Effector memory CD8-positive, alpha-beta T cell (primary cell): ENCODE measurements at regions not wholly inside any gene's neighbourhood (a gene's known extent, or its start where the extent isn't known, plus 50 kb on each side); places are given as distances from the start of the nearest gene placed in this dataset.

Experiments
- ATAC-seq: fragments of 150-1000 bp; cut with Tn5 transposase; replicated peaks from 2 replicates; pipeline ENCODE4 v1.10.0; 2021; ENCODE audit warnings: mild to moderate bottlenecking, moderate library complexity
- DNase-seq, 3 experiments: peaks; one replicate each; pipeline ENCODE4 v3.0.0; 2021
- H3K27ac Mint-ChIP-seq, 2 donors: one replicate each; pipeline ENCODE4 v1.8.0; 2022; ENCODE audit warnings: mild to moderate bottlenecking in 2 of 2, mixed read lengths in 2 of 2, moderate library complexity in 2 of 2
- H3K27me3 Mint-ChIP-seq, 2 donors: one replicate each; pipeline ENCODE4 v1.8.0; 2022; ENCODE audit warnings: mixed read lengths in 2 of 2
- H3K36me3 Mint-ChIP-seq: one replicate; pipeline ENCODE4 v1.8.0; 2022; ENCODE audit warnings: mild to moderate bottlenecking, moderate library complexity, mixed read lengths; ENCODE audit not compliant: insufficient read depth
- H3K4me1 Mint-ChIP-seq, 2 donors: one replicate each; pipeline ENCODE4 v1.8.0; 2022; ENCODE audit warnings: low read depth in 2 of 2, mixed read lengths in 2 of 2
- H3K4me3 Mint-ChIP-seq, 2 donors: one replicate each; pipeline ENCODE4 v1.8.0; 2022; ENCODE audit warnings: mild to moderate bottlenecking in 2 of 2, mixed read lengths in 2 of 2, moderate library complexity in 2 of 2
- H3K9me3 Mint-ChIP-seq, 2 donors: one replicate each; pipeline ENCODE4 v1.8.0; 2022; ENCODE audit warnings: mixed read lengths in 2 of 2

- Mint-ChIP-seq H3K4me1 (no peaks in the 10 kb centered on the region), H3K4me3 (no peak overlapping the region), H3K27me3 (peaks cover 0 to 6% of the 10 kb centered on the region in 2 donors), H3K36me3 (no peaks in the 10 kb centered on the region), H3K9me3 (peaks cover 0 to 6% of the 10 kb centered on the region in 2 donors), H3K27ac (no peak overlapping the region)
- no peak for ATAC-seq
- no peak for DNase-seq
These were observed 226.5 kb upstream of the SOX5 start for GRCh38 chr12:24175929-24176328.

DNA sequence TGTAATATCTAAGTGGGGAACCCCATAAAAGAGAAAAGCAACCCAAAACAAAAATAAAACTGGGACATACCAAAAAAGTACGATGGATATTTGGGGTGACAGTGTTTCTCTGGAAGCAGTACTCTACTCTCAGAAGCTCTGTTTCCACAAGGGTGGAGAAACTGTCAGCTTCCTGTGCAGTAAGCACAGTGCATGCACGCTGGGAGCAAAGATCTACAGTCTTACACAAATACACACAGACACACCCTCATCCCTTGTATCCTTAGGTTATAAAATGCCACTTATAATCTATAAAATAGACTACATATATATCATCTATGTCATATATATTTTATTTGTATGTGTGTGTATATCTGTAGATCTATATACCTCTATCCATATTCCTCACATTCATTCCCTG is 225.8 kb upstream of the SOX5 start:
- H3K27ac Mint-ChIP-seq, result no peak overlapping the region
- H3K36me3 Mint-ChIP-seq, result no peaks in the 10 kb centered on the region
- peaks cover 0 to 6% of the 10 kb centered on the region in 2 donors for H3K27me3 Mint-ChIP-seq
- H3K4me1 Mint-ChIP-seq, result no peaks in the 10 kb centered on the region
- peaks cover 0 to 6% of the 10 kb centered on the region in 2 donors for H3K9me3 Mint-ChIP-seq
- ATAC-seq, result no peak
- DNase-seq, result no peak
- no peak overlapping the region for H3K4me3 Mint-ChIP-seq

DNA sequence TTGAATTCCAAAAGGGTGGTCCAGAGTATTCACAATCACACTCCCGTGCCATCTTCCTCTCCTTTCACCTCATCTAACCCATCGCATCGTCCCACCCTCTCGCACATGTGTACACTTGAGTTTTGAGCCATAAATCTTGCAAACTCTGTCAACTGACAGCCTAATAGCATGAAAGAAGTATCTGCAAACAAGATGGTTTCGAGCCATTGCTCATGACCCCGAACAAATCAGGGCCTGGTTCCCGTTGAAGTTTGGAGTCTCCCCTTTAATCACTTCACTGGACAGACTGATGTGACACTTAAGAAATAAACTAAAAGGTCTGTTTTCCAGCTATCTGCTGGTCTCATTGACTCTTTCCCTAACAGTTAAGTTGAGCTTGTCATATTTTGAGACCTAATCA is 223.6 kb upstream of the SOX5 start:
- DNase-seq (no peak), ATAC-seq (no peak)
- H3K27me3 Mint-ChIP-seq, result peaks cover 0 to 6% of the 10 kb centered on the region in 2 donors
- H3K27ac Mint-ChIP-seq, result no peak overlapping the region
- H3K36me3 Mint-ChIP-seq, result no peaks in the 10 kb centered on the region
- H3K4me1 Mint-ChIP-seq, result no peaks in the 10 kb centered on the region
- H3K4me3 Mint-ChIP-seq, result no peak overlapping the region
- H3K9me3 Mint-ChIP-seq, result peaks cover 0 to 6% of the 10 kb centered on the region in 2 donors

DNA sequence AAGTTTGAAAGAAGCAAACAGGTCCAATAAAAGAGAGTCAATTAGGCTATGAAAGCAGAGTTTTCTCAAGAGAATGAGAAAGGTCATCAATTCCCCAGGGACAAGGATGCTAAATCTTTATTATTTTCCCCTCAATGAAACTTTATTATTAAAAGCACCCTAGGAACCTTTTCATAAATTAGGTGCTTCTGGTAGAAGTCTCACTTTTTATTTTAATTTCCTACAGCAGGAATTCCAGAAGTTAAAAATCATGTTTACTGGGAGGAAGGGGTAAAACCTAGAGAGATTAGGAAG is 223.2 kb upstream of the SOX5 start:
- no peak overlapping the region for H3K27ac Mint-ChIP-seq
- no peaks in the 10 kb centered on the region for H3K36me3 Mint-ChIP-seq
- no peaks in the 10 kb centered on the region for H3K4me1 Mint-ChIP-seq
- ATAC-seq (no peak), DNase-seq (no peak)
- H3K27me3 Mint-ChIP-seq, result peaks cover 0 to 6% of the 10 kb centered on the region in 2 donors
- H3K4me3 Mint-ChIP-seq, result no peak overlapping the region
- peaks cover 0 to 6% of the 10 kb centered on the region in 2 donors for H3K9me3 Mint-ChIP-seq

- Mint-ChIP-seq H3K4me3 (no peak overlapping the region), H3K4me1 (no peaks in the 10 kb centered on the region), H3K9me3 (peaks cover 0 to 6% of the 10 kb centered on the region in 2 donors), H3K27me3 (peaks cover 0 to 6% of the 10 kb centered on the region in 2 donors), H3K36me3 (no peaks in the 10 kb centered on the region), H3K27ac (no peak overlapping the region)
- no peak for DNase-seq
- no peak for ATAC-seq
These were observed 222.7 kb upstream of the SOX5 start for GRCh38 chr12:24172031-24172772.

- no peak for ATAC-seq
- no peaks in the 10 kb centered on the region for H3K27me3 Mint-ChIP-seq
These were observed 205.6 kb upstream of the SOX5 start for GRCh38 chr12:24155042-24155441.

GRCh38 chr12:24153079-24153478 is 203.6 kb upstream of the SOX5 start:
- Mint-ChIP-seq H3K27me3 (no peaks in the 10 kb centered on the region), H3K4me3 (no peak overlapping the region), H3K9me3 (peaks cover 3 to 7% of the 10 kb centered on the region in 2 donors), H3K27ac (no peak overlapping the region), H3K36me3 (no peaks in the 10 kb centered on the region), H3K4me1 (no peaks in the 10 kb centered on the region)
- ATAC-seq, result no peak
- DNase-seq, result no peak

More at GRCh38 chr12:24155042-24155441, 205.6 kb upstream of the SOX5 start:
- H3K27ac Mint-ChIP-seq, result no peak overlapping the region
- H3K9me3 Mint-ChIP-seq, result peaks cover 3 to 7% of the 10 kb centered on the region in 2 donors
- no peak for DNase-seq
- no peaks in the 10 kb centered on the region for H3K36me3 Mint-ChIP-seq
- H3K4me3 Mint-ChIP-seq, result no peak overlapping the region
- H3K4me1 Mint-ChIP-seq, result no peaks in the 10 kb centered on the region

- DNase-seq, result no peak
- no peaks in the 10 kb centered on the region for H3K27me3 Mint-ChIP-seq
- H3K4me1 Mint-ChIP-seq, result no peaks in the 10 kb centered on the region
- peaks cover 3 to 7% of the 10 kb centered on the region in 2 donors for H3K9me3 Mint-ChIP-seq
- no peak for ATAC-seq
- no peak overlapping the region for H3K27ac Mint-ChIP-seq
- no peaks in the 10 kb centered on the region for H3K36me3 Mint-ChIP-seq
- no peak overlapping the region for H3K4me3 Mint-ChIP-seq
These were observed 202.8 kb upstream of the SOX5 start for GRCh38 chr12:24152270-24152669.

GRCh38 chr12:24143928-24144327 is 194.5 kb upstream of the SOX5 start:
- ATAC-seq, result no peak
- Mint-ChIP-seq H3K27me3 (no peaks in the 10 kb centered on the region), H3K27ac (no peak overlapping the region)

DNA sequence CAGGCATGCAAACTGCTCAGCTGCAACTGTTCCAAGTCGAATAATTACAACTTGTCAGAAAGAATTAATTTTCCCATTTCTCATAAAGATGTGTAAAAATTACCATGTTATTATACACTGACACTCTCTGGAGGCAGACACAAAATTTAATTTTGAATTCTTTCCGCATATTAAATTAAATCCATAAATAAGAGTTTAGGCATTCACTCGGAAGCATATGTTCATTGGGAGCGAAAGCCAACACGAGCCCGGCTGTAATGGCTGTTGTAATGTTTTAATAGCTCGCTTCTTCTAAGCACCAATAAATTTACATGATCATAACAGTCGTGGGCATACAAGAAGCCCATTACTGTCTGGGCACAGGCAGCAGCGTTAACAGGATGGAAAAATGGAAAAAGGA is 189.6 kb upstream of the SOX5 start:
- ATAC-seq (no peak), DNase-seq (no peak)
- H3K27me3 Mint-ChIP-seq, result no peaks in the 10 kb centered on the region
- peaks cover 0 to 8% of the 10 kb centered on the region in 2 donors for H3K9me3 Mint-ChIP-seq
- no peak overlapping the region for H3K27ac Mint-ChIP-seq
- H3K4me1 Mint-ChIP-seq, result no peaks in the 10 kb centered on the region
- no peaks in the 10 kb centered on the region for H3K36me3 Mint-ChIP-seq
- no peak overlapping the region for H3K4me3 Mint-ChIP-seq

More at GRCh38 chr12:24143928-24144327, 194.5 kb upstream of the SOX5 start:
- peaks cover 0 to 8% of the 10 kb centered on the region in 2 donors for H3K9me3 Mint-ChIP-seq
- DNase-seq, result no peak
- H3K36me3 Mint-ChIP-seq, result no peaks in the 10 kb centered on the region
- no peak overlapping the region for H3K4me3 Mint-ChIP-seq
- H3K4me1 Mint-ChIP-seq, result no peaks in the 10 kb centered on the region

GRCh38 chr12:24138041-24138440 is 188.6 kb upstream of the SOX5 start:
- no peaks in the 10 kb centered on the region for H3K9me3 Mint-ChIP-seq
- no peaks in the 10 kb centered on the region for H3K4me1 Mint-ChIP-seq
- DNase-seq, result no peak
- ATAC-seq, result no peak
- H3K36me3 Mint-ChIP-seq, result no peaks in the 10 kb centered on the region
- H3K27me3 Mint-ChIP-seq, result no peaks in the 10 kb centered on the region
- no peak overlapping the region for H3K4me3 Mint-ChIP-seq
- no peak overlapping the region for H3K27ac Mint-ChIP-seq

DNA sequence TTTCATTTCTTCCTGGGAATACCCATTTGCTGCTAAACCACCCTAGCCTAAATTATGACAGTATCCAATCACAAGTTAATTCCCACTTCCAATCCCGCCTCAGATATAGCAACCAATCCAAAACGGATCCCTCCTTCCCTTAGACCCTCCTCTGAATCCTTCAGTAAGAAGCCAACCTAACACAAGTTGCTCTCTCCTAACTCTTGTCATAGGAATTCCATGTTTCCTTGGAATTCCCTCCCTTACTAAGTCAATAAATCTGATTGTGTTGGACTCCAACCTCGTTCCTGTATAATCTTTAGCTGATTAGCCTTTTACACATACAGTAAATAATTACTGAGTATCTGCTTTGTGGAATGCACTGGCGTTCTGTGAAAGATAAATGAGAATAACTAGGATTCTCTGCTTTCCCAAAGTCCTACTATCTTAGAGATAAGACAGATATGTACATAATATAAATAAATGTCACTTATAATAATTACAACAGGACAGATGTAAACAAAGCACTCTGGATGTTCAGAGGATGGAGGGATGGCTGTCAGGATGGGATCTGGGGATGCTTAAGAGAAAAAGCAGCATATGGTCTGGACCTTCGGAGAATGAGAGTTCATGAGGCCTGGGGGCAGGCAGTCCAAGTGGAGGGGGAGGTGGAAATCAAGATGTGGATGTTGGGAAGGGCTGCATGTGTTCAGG is 185.8 kb upstream of the SOX5 start:
- ATAC-seq (no peak), DNase-seq (no peak)
- Mint-ChIP-seq H3K36me3 (no peaks in the 10 kb centered on the region), H3K27me3 (no peaks in the 10 kb centered on the region), H3K4me3 (no peak overlapping the region), H3K9me3 (no peaks in the 10 kb centered on the region), H3K4me1 (no peaks in the 10 kb centered on the region), H3K27ac (no peak overlapping the region)

DNA sequence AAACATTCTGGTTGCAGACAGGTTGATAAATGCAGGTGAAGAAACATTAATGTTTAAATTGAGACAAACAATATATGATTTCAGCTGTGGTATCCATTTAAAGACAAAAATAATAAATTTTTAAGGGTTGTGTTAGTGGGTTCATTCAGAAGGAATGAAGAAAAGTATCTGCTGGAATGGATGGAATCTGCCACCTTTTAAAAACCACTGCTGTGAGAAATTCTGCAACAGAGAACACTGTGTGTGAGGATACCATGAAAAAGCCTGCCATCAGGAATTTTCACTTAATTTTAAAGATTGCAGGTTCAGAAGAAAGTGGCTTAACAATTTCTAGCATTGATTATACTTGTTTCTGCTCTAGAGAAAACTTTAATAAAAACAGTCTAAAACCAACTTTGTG is 184.6 kb upstream of the SOX5 start:
- no peak for DNase-seq
- Mint-ChIP-seq H3K27ac (no peak overlapping the region), H3K4me3 (no peak overlapping the region), H3K27me3 (no peaks in the 10 kb centered on the region), H3K4me1 (no peaks in the 10 kb centered on the region), H3K9me3 (no peaks in the 10 kb centered on the region), H3K36me3 (no peaks in the 10 kb centered on the region)
- no peak for ATAC-seq

GRCh38 chr12:24133384-24133783 is 183.9 kb upstream of the SOX5 start:
- DNase-seq (no peak), ATAC-seq (no peak)
- H3K27ac Mint-ChIP-seq, result no peak overlapping the region
- H3K36me3 Mint-ChIP-seq, result no peaks in the 10 kb centered on the region
- H3K27me3 Mint-ChIP-seq, result no peaks in the 10 kb centered on the region
- no peaks in the 10 kb centered on the region for H3K4me1 Mint-ChIP-seq
- H3K4me3 Mint-ChIP-seq, result no peak overlapping the region
- H3K9me3 Mint-ChIP-seq, result no peaks in the 10 kb centered on the region
